PC-9 (cell line): ENCODE measurements at regions not wholly inside any gene's neighbourhood (a gene's known extent, or its start where the extent isn't known, plus 50 kb on each side); places are given as distances from the start of the nearest gene placed in this dataset.

Experiments used
- BruUV-seq: library from RNA; stranded (reverse); fragments of 400-500 nt; replicated peaks from 2 replicates; lab custom pipeline; 2021; lab: Mats Ljungman, UMichigan
- CTCF ChIA-PET: fragments of 300-600 bp; sonication (Branson Sonifier 250); formaldehyde crosslinking; loops from one replicate; lab custom pipeline; 2022; ENCODE audit warnings: antibody characterized with exemption; lab: Charles Lee
- POLR2A ChIA-PET: fragments of 300-600 bp; sonication (Branson Sonifier 250); formaldehyde crosslinking; loops from one replicate; lab custom pipeline; 2022; ENCODE audit warnings: antibody characterized with exemption; ENCODE audit not compliant: unreplicated experiment; lab: Charles Lee
- DNase-seq, 2 experiments: peaks; one replicate each; pipeline versions ENCODE4 v3.0.0 to v3.0.0-alpha.2; 2015 to 2022; ENCODE audit warnings: mixed read lengths in 1 of 2
- H2AFZ ChIP-seq: fragments of 200-600 bp; sonication (generic); 2 replicates; pipeline ENCODE4 v1.8.1; 2017; ENCODE audit warnings: antibody characterized with exemption
- H3F3A ChIP-seq: fragments of 200-600 bp; sonication (generic); 2 replicates; pipeline ENCODE4 v1.8.1; 2017; ENCODE audit warnings: antibody characterized with exemption, mild to moderate bottlenecking, low read depth; ENCODE audit not compliant: insufficient read depth
- H3K27ac ChIP-seq: fragments of 200-600 bp; sonication (generic); 2 replicates; pipeline ENCODE4 v1.6.1; 2016; ENCODE audit warnings: mixed run types
- H3K27me3 ChIP-seq: fragments of 200-600 bp; sonication (generic); 2 replicates; pipeline ENCODE4 v1.6.1; 2016; ENCODE audit warnings: low read depth, mixed run types; ENCODE audit not compliant: insufficient read depth
- H3K36me3 ChIP-seq: fragments of 200-600 bp; sonication (generic); 2 replicates; pipeline ENCODE4 v1.6.1; 2016; ENCODE audit warnings: low read depth, mixed run types
- H3K4me1 ChIP-seq: fragments of 200-600 bp; sonication (generic); replicated peaks from 2 replicates; pipeline ENCODE4 v1.6.1; 2016; ENCODE audit warnings: mixed run types; ENCODE audit not compliant: insufficient read depth
- H3K4me2 ChIP-seq: fragments of 200-600 bp; sonication (generic); 2 replicates; pipeline ENCODE4 v1.6.1; 2017; ENCODE audit warnings: mixed run types
- H3K4me3 ChIP-seq: fragments of 200-600 bp; sonication (generic); 2 replicates; pipeline ENCODE4 v1.6.1; 2016; ENCODE audit warnings: mixed run types
- H3K79me2 ChIP-seq: fragments of 200-600 bp; sonication (generic); 2 replicates; pipeline ENCODE4 v1.6.1; 2017; ENCODE audit warnings: low read depth, mixed run types
- H3K9me2 ChIP-seq: fragments of 200-600 bp; sonication (generic); 2 replicates; pipeline ENCODE4 v1.8.1; 2017; ENCODE audit warnings: mild to moderate bottlenecking; ENCODE audit not compliant: insufficient read depth
- H3K9me3 ChIP-seq: fragments of 200-600 bp; sonication (generic); 2 replicates; pipeline ENCODE4 v1.8.1; 2016; ENCODE audit warnings: low read depth; ENCODE audit not compliant: insufficient read depth
- H4K20me1 ChIP-seq: fragments of 200-600 bp; sonication (generic); 2 replicates; pipeline ENCODE4 v1.8.1; 2017; ENCODE audit not compliant: insufficient read depth
- EZH2 ChIP-seq: fragments of 200-600 bp; sonication (generic); IDR thresholded peaks from 2 replicates; pipeline ENCODE4 v1.8.0; 2017; ENCODE audit warnings: antibody characterized with exemption, low read depth
- intact Hi-C: fragments of 100-400 bp; cut with micrococcal nuclease; formaldehyde crosslinking; loops from one replicate; pipeline ENCODE4 v1.10.0; 2022; ENCODE audit not compliant: unreplicated experiment
- TF ChIP-seq, protein P1 (sequence below): fragments of 200-600 bp; sonication (generic); conservative IDR thresholded peaks from 2 replicates; pipeline ENCODE4 v1.6.1; 2017; ENCODE audit warnings: mixed run types, antibody characterized with exemption, mild to moderate bottlenecking, moderate library complexity

DNA sequence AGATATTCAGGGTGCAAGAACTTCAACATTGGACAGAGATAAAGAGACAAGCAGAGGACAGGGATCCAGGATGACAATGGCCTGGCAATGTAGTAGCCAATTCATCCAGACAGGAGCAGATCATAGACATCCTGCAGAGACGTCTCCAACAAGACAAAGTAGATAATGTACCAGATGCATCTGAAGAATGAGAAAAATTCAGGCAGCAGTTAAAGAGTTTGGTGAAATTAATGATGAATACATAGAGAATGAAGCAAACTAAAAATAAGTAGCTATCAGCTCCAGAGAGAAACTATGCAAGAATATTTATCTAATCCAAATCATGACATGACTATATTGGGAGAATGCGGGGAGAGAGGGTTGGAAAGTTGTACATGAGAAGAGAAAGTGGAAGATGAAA, 278.4 kb upstream of the DACH1 start:
- H3K27me3 ChIP-seq, result no peaks in the 10 kb centered on the region
- no peak overlapping the region for H3K4me3 ChIP-seq
- TF ChIP-seq, protein P1, sequence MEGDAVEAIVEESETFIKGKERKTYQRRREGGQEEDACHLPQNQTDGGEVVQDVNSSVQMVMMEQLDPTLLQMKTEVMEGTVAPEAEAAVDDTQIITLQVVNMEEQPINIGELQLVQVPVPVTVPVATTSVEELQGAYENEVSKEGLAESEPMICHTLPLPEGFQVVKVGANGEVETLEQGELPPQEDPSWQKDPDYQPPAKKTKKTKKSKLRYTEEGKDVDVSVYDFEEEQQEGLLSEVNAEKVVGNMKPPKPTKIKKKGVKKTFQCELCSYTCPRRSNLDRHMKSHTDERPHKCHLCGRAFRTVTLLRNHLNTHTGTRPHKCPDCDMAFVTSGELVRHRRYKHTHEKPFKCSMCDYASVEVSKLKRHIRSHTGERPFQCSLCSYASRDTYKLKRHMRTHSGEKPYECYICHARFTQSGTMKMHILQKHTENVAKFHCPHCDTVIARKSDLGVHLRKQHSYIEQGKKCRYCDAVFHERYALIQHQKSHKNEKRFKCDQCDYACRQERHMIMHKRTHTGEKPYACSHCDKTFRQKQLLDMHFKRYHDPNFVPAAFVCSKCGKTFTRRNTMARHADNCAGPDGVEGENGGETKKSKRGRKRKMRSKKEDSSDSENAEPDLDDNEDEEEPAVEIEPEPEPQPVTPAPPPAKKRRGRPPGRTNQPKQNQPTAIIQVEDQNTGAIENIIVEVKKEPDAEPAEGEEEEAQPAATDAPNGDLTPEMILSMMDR, result no peak
- no peak for TF ChIP-seq EZH2
- ChIA-PET CTCF (no interaction called here), POLR2A (no interaction called here)
- no TSS peak for BruUV-seq
- no peak overlapping the region for H2AFZ ChIP-seq
- no peak overlapping the region for H3K27ac ChIP-seq
- H3K4me2 ChIP-seq, result no peak overlapping the region
- H3K4me1 ChIP-seq, result no peaks in the 10 kb centered on the region
- DNase-seq, result no peak
- no peaks in the 10 kb centered on the region for H4K20me1 ChIP-seq
- H3K9me2 ChIP-seq, result no peaks in the 10 kb centered on the region
- H3F3A ChIP-seq, result no peaks in the 10 kb centered on the region
- no peaks in the 10 kb centered on the region for H3K79me2 ChIP-seq
- no peaks in the 10 kb centered on the region for H3K9me3 ChIP-seq
- H3K36me3 ChIP-seq, result no peaks in the 10 kb centered on the region
- intact Hi-C loops, result no loop called here

- Histone ChIP-seq H3K4me2 (no peak overlapping the region), H3K4me3 (no peak overlapping the region), H3K36me3 (no peaks in the 10 kb centered on the region), H2AFZ (no peak overlapping the region), H3K79me2 (no peaks in the 10 kb centered on the region), H3F3A (no peaks in the 10 kb centered on the region), H3K9me2 (no peaks in the 10 kb centered on the region), H3K4me1 (no peaks in the 10 kb centered on the region), H3K27me3 (no peaks in the 10 kb centered on the region), H3K9me3 (no peaks in the 10 kb centered on the region), H4K20me1 (no peaks in the 10 kb centered on the region), H3K27ac (no peak overlapping the region)
- ChIA-PET CTCF (no interaction called here), POLR2A (no interaction called here)
- intact Hi-C loops, result no loop called here
- DNase-seq, result no peak
- BruUV-seq, result no TSS peak
- no peak for TF ChIP-seq EZH2
- TF ChIP-seq, protein P1, result no peak
Measured at GRCh38 chr13:72144636-72145035, 277.6 kb upstream of the DACH1 start.

DNA sequence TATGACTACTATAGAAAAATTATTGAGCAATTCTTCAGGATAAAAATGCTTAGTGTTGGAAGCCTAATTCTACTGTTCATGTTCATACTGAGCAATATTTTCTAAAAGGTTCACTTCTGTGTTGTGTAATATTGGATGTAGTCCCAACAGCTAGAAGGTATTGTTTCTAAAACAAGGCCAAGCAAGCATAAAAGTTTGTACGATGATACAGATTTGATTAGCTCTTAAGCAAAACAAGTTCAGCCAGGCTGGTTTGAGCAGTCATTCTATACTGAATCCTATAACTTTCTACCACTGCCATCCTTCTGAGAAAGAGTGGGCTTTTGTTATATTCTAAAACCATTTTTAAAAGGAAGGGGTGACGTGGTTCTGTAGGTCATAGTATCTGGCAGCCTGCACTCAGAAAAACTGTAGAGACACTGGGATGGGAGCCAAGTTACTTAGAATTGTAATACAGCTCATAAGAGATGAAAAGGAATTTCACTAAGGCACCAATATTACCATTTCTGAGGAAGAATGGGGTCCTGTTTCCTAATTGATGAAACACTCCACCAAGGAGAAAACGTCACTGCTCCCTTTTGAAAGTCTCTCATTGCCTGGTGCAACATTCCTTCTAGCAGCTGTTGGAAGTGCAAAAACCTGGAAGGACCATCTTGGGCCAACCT, 275.0 kb upstream of the DACH1 start:
- Histone ChIP-seq H3K4me1 (no peaks in the 10 kb centered on the region), H3K9me2 (no peaks in the 10 kb centered on the region), H3K27ac (no peak overlapping the region), H3K4me2 (no peak overlapping the region), H3K36me3 (no peaks in the 10 kb centered on the region), H3K27me3 (no peaks in the 10 kb centered on the region), H3K9me3 (no peaks in the 10 kb centered on the region), H3K79me2 (no peaks in the 10 kb centered on the region), H2AFZ (no peak overlapping the region), H3K4me3 (no peak overlapping the region), H3F3A (no peaks in the 10 kb centered on the region), H4K20me1 (no peaks in the 10 kb centered on the region)
- no peak for DNase-seq
- CTCF ChIA-PET, result no interaction called here
- POLR2A ChIA-PET, result no interaction called here
- TF ChIP-seq, protein P1, result no peak
- no peak for TF ChIP-seq EZH2
- BruUV-seq, result no TSS peak
- intact Hi-C loops, result no loop called here
